GM18861 (cell line): ENCODE measurements at regions not wholly inside any gene's neighbourhood (a gene's known extent, or its start where the extent isn't known, plus 50 kb on each side); places are given as distances from the start of the nearest gene placed in this dataset.

Source experiments
- ATAC-seq: cut with Tn5 transposase; IDR thresholded peaks from one replicate; pipeline ENCODE4 v1.9.1; 2021; ENCODE audit not compliant: unreplicated experiment

DNA sequence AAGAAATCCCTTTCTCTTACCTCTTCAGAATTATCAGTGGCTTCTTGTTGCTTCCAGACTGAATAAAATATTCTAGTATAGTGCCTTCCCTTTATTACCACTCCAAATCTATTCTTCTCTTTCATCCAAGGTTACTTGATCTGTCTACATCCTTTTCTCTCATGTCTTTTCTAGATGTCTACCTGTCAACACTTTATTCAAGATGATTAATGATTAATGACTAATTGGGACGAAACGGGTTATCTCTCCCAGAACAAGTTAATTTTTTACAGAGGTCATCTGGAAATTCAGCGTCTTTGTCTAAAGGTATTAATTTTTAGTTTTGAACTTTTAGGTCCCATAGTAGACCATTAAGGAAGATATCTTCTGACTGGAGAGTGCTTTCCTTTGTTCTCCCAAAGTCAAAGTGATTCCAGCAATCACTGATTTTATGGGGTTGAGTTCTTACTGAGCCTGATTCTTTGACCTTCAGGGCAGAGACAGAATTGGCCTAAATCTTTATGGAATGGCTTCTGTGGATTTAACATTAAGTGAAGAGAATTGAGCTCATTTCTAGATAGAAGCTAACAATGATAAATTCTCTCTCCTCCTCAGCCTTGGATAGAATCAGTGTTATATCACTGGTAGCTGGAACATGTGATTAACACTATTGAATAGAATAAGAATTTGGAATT is 335.4 kb upstream of the TEX13C start:
- no peak for ATAC-seq

DNA sequence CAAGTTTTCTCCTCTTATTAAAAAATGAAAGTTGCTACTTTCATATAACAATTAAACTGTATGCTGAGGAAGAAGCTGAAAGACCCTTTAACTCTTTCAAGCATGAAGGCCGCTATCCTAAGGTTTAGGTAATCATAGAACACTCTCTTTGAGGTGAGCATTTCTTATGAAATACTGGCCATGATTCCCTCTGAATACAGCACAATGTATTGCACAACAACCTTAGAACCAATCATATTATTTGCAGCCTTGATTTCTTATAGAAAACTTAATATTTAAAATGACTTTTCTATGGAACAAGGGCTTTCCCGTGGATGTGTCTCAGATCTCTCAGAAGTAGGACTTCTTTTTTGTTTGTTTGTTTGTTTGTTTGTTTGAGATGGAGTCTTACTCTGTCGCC is 333.4 kb upstream of the TEX13C start:
- ATAC-seq: no peak

DNA sequence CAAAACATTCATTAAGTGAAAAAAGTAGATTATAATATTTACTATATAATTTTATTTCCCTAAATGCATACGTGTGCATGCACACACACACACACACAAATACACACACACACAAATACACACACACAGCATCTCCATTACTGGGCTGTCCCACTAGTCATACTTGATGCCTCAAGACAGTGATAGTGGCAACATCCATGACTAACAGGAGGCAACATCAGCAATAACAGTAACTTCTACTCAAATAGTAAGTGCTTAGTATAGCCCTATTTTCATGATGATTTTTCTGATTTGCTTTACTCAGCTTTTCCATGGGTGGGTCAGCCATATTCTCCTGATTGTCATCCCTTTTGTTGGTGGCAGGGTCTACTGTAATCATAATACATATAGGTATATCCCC is 325.9 kb upstream of the TEX13C start:
- no peak for ATAC-seq

DNA sequence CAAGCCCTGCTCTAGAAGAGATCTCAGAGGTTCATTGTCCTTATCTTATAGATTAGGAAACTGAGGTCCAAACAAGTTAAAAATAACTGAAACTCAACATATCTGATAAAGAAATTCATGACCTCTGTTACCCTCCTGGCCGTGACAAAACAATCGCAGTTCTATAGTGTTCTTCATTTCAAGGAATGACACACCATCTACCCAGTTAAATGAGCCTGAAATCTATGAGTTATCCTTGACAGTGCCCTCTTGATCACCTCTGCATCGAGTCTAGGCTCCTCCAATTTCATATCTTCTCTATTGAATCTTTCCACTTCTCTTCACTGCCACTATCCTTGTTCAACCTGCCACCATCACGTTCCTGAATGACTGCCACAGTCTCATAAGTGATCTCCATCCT is 325.3 kb upstream of the TEX13C start:
- no peak for ATAC-seq

DNA sequence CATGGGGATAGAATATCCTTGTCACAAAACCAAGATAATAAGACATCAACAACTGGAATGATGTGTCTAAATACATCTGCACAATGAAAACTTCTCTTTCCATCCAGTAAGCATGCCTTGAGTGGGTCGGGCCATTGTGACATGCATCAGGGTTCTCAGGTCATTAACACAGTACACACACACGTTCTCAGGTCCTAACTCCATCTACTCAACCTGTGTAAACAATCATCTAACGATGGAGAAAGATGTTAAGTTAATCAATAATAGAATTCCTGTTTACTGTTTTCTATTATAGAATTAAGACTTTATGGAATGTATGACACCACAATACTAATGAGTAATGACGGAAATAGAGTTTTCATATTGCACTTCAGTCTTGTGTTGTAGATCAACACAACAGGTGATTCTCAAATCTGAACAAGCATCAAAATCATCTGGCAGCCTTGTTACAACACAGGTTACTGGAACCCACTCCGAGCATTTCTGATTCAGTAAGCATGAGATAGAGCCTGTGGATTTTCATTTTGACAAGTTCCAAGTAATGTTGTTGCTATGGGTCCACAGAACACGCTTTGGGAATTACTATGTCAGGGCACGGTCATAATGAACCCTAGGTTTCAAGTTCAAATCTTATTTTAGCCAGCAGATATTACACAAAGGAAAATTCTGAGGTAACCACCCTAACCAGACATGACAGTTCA is 315.8 kb upstream of the TEX13C start:
- no peak for ATAC-seq

DNA sequence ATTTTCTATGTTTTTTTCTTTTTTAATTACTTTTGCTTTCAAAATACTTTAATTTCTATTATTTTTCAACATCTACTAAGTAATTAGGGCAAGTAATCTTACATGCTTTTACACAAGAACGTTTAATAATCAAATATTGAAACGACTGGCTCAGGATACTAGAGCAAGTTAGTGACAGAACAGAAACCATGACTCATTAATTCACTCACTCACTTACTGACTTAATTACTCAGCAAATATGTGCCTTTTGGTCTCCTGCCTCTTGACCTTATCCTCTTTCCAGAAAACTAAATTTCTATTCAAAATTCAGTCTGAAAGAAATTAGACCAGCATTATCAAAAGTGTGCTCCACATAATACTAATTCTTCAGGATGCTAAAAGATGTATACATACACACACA is 314.9 kb upstream of the TEX13C start:
- ATAC-seq: no peak

DNA sequence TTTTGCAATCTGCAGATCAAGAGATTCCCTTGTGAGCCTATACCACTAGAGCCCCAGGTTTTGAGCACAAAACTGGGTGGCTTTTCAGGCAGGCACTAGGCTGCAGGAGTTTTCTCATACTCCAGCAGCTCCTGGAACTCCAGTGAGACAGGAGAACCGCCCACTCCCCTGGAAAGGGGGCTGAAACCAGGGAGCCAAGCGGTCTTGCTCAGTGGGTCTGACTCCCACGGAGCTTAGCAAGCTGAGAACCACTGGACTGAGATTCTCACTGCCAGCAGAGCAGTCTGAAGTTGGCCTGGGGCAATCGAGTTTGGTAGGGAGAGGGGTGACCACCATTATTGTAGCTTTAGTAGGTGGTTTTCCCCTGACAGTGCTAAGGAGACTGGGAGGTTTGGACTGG is 313.8 kb upstream of the TEX13C start:
- ATAC-seq: no peak

DNA sequence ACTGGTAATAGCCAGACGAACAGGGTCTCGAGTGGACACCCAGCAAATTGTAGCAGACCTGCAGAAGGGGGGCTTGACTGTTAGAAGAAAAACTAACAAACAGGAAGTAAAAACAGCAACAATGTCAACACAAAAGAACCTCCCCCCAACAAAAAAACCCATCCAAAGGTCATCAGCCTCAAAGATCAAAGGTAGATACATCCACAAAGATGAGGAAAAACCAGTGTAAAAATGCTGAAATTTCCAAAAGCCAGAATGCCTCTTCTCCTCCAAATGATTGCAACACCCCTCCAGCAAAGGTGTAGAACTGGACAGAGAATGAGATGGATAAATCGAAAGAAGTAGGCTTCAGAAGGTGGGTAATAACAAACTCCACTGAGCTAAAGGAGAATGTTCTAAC is 313.0 kb upstream of the TEX13C start:
- ATAC-seq: no peak

DNA sequence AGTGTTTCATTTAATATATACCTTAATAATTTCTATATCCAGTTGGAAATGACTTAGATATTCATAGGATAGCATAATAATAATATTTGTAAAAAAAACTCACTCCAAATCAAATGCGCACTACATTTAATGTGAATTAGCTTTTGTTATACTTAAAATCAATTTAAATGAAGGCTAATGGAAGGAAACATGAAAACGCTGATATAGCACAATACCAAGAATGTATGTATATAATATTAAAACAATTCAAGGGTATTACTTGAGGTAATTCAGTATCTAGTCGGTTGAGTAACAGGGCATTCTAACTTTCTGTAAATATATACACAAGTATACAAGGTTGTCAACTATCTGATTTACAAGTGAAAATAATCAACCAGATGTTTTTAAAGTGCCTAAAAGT is 307.1 kb upstream of the TEX13C start:
- ATAC-seq: no peak

DNA sequence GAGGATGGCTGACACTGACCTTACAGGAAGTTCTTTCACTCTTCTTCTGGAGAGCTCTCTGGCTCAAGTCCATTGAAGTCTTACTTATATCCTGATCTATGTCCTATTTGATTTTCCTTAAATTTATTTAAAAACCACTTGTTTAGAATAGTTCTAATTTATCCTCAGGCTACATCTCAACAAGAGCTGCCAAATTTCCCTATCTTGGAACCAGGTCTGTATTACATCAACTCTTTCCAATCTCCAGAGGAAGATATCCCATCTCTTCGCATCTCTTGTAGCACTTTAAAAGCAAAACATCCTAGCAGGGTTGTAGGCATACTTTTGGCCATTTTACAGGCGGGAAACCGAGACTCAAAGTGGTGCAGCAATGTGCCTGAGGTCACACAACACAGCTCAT is 290.5 kb upstream of the TEX13C start:
- ATAC-seq: no peak
